ENCODE measurements at regions not wholly inside any gene's neighbourhood (a gene's known extent, or its start where the extent isn't known, plus 50 kb on each side); places are given as distances from the start of the nearest gene placed in this dataset.

DNA sequence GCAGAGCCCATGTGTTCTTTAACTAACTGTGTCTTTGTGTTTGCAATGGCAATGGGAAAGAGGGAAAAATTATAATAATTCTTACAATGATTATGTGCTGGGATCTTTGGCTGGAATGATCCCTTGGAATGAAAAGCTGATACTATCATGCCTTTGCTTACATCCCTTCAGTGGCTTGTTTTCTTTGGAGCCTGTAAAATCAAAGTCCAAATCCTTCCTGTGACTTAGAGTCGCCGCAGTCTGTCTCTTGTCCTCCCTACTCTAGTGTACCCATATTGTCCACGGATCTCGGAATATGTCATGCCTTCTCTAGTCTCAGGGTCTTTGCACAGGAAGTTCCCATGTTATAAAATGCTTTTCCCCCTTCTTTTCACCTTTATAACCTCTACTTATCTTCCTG is 111.7 kb upstream of the MAF start:
- TF ChIP-seq, protein P1, sequence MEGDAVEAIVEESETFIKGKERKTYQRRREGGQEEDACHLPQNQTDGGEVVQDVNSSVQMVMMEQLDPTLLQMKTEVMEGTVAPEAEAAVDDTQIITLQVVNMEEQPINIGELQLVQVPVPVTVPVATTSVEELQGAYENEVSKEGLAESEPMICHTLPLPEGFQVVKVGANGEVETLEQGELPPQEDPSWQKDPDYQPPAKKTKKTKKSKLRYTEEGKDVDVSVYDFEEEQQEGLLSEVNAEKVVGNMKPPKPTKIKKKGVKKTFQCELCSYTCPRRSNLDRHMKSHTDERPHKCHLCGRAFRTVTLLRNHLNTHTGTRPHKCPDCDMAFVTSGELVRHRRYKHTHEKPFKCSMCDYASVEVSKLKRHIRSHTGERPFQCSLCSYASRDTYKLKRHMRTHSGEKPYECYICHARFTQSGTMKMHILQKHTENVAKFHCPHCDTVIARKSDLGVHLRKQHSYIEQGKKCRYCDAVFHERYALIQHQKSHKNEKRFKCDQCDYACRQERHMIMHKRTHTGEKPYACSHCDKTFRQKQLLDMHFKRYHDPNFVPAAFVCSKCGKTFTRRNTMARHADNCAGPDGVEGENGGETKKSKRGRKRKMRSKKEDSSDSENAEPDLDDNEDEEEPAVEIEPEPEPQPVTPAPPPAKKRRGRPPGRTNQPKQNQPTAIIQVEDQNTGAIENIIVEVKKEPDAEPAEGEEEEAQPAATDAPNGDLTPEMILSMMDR (IDR thresholded peaks at IDR 0.05) = no peak
- Histone ChIP-seq H3K9me3 (ENCODE audit: control insufficient read depth in 1 of 2, insufficient read depth in 1 of 2, low read length in 2 of 2) (no peaks in the 10 kb centered on the region), H3K27ac (ENCODE audit: low read depth in 1 of 2, low read length in 2 of 2) (no peak overlapping the region), H3K4me3 (ENCODE audit: low read length) (no peak overlapping the region), H3K27me3 (ENCODE audit: control insufficient read depth in 1 of 2, insufficient read depth in 2 of 2, low read length in 2 of 2) (no peaks in the 10 kb centered on the region), H3K36me3 (ENCODE audit: insufficient read depth, low read length) (no peaks in the 10 kb centered on the region), H3K4me1 (ENCODE audit: insufficient read depth, low read length) (no peaks in the 10 kb centered on the region)
- ChIA-PET POLR2A (no interaction called here), CTCF (no interaction called here)
- H3K36me3 Mint-ChIP-seq (ENCODE audit: low read depth) = no peaks in the 10 kb centered on the region
- ATAC-seq (ENCODE audit: poor library complexity) = no peak
- no peak overlapping the region for H3K27ac Mint-ChIP-seq
- intact Hi-C loops (cut with DNase I, micrococcal nuclease) = no loop called here
- no peaks in the 10 kb centered on the region for H3K9me3 Mint-ChIP-seq
- H3K4me1 Mint-ChIP-seq (ENCODE audit: low read depth) = no peaks in the 10 kb centered on the region
- peaks cover 15% of the 10 kb centered on the region for H3K27me3 Mint-ChIP-seq
- no peak for DNase-seq
- H3K4me3 Mint-ChIP-seq = no peak overlapping the region

DNA sequence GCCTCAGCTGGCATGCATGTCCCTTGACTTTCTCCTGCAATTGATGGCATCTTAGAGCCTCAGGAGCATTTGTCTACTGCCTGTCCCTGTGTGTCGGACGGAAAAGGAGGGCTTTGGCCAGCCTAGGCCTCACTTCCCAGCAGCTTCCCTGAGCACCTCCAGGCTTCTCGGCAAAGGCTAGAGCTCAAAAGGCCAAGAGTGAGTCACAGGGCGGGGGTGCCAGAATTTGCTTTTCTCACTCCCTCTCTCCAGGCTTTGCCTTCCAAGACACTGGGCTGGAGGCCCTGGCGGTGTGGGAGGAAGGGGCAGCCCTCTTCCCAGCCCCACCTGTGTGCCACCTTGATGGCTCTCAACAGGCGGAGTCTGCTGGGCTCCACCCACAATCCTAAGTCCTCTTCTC is 107.3 kb upstream of the MAF start:
- H3K4me3 Mint-ChIP-seq = no peak overlapping the region
- TF ChIP-seq, protein P1 (IDR thresholded peaks at IDR 0.05) = no peak
- ChIA-PET POLR2A (no interaction called here), CTCF (no interaction called here)
- no peak overlapping the region for H3K27ac Mint-ChIP-seq
- no peak for ATAC-seq (ENCODE audit: poor library complexity)
- H3K36me3 Mint-ChIP-seq (ENCODE audit: low read depth) = no peaks in the 10 kb centered on the region
- H3K9me3 Mint-ChIP-seq = no peaks in the 10 kb centered on the region
- Histone ChIP-seq H3K27me3 (ENCODE audit: control insufficient read depth in 1 of 2, insufficient read depth in 2 of 2, low read length in 2 of 2) (no peaks in the 10 kb centered on the region), H3K36me3 (ENCODE audit: insufficient read depth, low read length) (no peaks in the 10 kb centered on the region), H3K4me3 (ENCODE audit: low read length) (no peak overlapping the region), H3K9me3 (ENCODE audit: control insufficient read depth in 1 of 2, insufficient read depth in 1 of 2, low read length in 2 of 2) (no peaks in the 10 kb centered on the region), H3K27ac (ENCODE audit: low read depth in 1 of 2, low read length in 2 of 2) (no peak overlapping the region), H3K4me1 (ENCODE audit: insufficient read depth, low read length) (no peaks in the 10 kb centered on the region)
- peaks cover 7% of the 10 kb centered on the region for H3K27me3 Mint-ChIP-seq
- no peak for DNase-seq
- intact Hi-C loops (cut with DNase I, micrococcal nuclease) = no loop called here
- no peaks in the 10 kb centered on the region for H3K4me1 Mint-ChIP-seq (ENCODE audit: low read depth)

DNA sequence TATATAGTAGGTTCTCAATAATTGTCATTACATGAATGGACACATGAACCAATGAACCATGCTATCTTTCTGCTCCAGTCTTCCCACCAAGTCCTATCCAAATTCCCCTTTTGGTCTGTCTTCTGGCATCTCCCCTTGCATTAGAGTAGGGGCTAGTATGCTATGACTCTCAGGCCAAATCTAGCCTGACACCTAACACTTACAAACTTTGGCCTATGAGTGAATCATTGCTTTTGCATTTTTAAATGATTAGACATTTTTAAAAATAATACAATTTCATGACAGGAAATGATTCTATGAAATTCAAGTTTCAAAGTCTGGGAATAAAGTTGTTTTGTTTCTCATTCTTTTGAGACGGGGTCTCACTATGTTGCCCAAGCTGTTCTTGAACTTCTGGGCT is 102.5 kb upstream of the MAF start:
- no peaks in the 10 kb centered on the region for H3K4me1 Mint-ChIP-seq (ENCODE audit: low read depth)
- H3K27ac Mint-ChIP-seq = no peak overlapping the region
- no peaks in the 10 kb centered on the region for H3K9me3 Mint-ChIP-seq
- ChIA-PET POLR2A (no interaction called here), CTCF (no interaction called here)
- Histone ChIP-seq H3K27me3 (ENCODE audit: control insufficient read depth in 1 of 2, insufficient read depth in 2 of 2, low read length in 2 of 2) (no peaks in the 10 kb centered on the region), H3K4me3 (ENCODE audit: low read length) (no peak overlapping the region), H3K4me1 (ENCODE audit: insufficient read depth, low read length) (no peaks in the 10 kb centered on the region), H3K36me3 (ENCODE audit: insufficient read depth, low read length) (no peaks in the 10 kb centered on the region), H3K27ac (ENCODE audit: low read depth in 1 of 2, low read length in 2 of 2) (no peak overlapping the region), H3K9me3 (ENCODE audit: control insufficient read depth in 1 of 2, insufficient read depth in 1 of 2, low read length in 2 of 2) (no peaks in the 10 kb centered on the region)
- ATAC-seq (ENCODE audit: poor library complexity) = no peak
- DNase-seq = no peak
- no peaks in the 10 kb centered on the region for H3K36me3 Mint-ChIP-seq (ENCODE audit: low read depth)
- TF ChIP-seq, protein P1 (IDR thresholded peaks at IDR 0.05) = no peak
- no peaks in the 10 kb centered on the region for H3K27me3 Mint-ChIP-seq
- no peak overlapping the region for H3K4me3 Mint-ChIP-seq
- intact Hi-C loops (cut with DNase I, micrococcal nuclease) = no loop called here

Data from CD4-positive, alpha-beta T cell (primary cell).